ENCODE measurements at regions not wholly inside any gene's neighbourhood (a gene's known extent, or its start where the extent isn't known, plus 50 kb on each side); places are given as distances from the start of the nearest gene placed in this dataset.
"Not testable (repeated sequence)": the region's sequence is repeated elsewhere in the genome, so short reads cannot be mapped to it uniquely, and the experiment has no call there.

DNA sequence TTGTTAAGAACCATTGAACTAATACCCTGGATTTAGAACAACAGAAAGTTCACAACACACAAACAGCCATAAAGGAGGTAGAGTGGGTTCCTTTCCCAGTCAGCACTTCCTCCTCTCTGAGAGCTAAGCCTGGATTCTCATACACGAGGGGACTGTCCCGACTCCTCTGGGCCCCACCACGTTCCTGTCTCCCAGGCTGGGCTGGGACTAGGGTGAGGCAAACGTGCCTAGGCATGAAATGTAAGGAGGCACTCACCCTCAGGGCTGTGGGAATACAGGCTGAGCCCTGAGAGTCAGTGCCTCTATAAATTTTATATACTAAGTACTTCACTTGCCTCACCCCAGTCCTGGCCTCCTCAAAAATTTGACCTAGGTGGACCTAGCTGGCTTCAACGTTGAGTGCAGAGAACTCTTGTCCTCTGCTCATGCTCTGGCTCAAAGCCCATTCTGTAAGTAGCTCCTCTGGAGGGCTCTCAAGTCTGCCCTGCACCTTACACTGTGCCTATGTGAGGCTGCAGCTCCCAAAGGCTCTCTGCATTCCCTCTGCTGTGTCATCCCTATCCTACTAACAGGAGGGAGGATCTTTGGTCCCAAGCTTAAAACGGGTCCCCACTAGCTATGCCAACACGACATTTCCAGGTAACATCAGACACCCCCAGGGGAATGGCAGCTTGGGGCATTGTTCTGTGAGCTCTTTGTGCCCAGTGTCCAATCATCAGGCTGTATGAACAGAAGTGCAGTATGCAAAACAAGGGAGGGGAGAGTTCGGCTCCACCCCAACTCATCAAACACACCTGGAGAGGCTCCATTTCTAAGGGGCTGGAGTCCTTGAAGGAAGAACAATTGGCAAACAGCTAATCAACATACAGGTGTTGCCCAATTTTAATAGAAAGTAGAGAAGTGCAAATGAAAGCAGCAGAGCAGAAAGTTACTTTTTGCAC, 233.2 kb downstream of the RPLP1 start:
- DNase-seq (ENCODE audit: low read depth), result no peak

GRCh38 chr15:69686626-69687025, 234.0 kb downstream of the RPLP1 start:
- no peak for DNase-seq (ENCODE audit: low read depth)

- DNase-seq (ENCODE audit: low read depth), result no peak
Observed at GRCh38 chr15:69689133-69689532, 236.5 kb downstream of the RPLP1 start.

DNA sequence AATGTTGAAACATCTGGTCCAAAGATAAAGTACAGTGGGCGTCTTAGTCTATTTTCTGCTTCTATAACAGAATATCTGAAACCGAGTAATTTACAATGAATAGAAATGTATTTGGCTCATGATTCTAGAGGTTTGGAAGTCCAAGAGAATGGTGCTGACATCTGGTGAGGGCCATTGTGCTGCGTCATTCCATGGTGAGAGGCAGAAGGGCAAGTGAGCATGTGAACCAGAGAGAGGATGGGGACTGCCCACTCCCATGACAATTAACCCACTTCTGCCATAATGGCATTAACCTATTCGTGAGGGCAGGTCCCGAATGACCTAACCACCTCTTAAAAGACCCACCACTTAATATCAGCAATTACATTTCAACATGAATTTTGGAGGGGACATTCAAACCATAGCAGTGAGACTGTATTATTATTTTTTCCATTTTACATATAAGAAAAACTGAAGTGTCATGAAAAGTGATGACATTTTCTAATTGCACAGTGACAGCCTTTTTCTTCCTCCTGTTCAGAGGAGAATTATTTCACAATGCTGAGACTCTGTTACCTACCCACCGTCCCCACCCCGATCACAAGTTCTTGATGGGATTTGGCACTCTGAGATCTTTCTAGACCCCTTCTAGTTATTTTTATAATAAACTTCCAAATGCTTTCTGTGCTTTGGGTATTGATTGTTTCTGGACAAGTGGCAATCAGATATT, 238.8 kb downstream of the RPLP1 start:
- no peak for DNase-seq (ENCODE audit: low read depth)

- no peak for DNase-seq (ENCODE audit: low read depth)
Observed at GRCh38 chr15:69692342-69692741, 239.7 kb downstream of the RPLP1 start.

DNA sequence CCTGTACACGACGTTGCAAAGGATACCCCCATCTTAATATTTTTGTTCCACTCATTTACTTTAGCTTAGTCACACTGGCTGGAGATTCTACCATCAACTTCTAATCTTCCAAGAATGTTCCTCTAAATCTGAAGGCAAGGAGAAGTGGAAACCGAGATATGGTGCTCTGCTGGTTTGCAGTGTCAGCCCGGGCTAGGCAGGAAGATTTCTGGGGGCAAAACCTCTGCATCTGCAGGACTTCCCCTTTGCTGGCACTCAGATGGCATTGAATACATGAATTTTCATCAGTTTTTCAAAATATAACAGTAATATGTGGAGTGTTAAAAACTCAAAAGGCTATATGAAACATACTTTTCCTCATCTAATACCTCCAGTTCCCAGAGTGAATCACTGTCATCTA, 240.4 kb downstream of the RPLP1 start:
- no peak for DNase-seq (ENCODE audit: low read depth)

GRCh38 chr15:69696946-69697345, 244.3 kb downstream of the RPLP1 start:
- DNase-seq (ENCODE audit: low read depth), result no peak

- DNase-seq (ENCODE audit: low read depth), result no peak
Observed at GRCh38 chr15:69697916-69698315, 245.3 kb downstream of the RPLP1 start.

DNA sequence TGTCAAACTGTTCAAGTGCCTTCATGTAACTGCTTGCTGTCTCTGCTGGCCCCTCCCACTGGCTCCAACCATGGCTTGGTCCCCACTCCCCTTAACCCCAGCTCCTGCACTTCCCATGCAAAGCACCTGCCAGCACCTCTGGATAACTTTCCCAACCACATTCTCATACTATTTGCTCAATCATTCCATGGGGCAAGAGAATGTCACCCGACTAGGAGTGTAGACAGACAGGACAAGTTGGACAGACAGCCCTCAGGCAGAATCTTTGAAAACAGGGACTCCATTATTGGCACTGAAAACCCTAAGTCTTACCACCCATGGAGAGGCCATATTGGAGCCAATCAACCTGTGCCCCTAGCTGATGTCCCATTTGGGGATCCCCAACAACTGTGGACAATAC, 246.5 kb downstream of the RPLP1 start:
- DNase-seq (ENCODE audit: low read depth), result no peak

- DNase-seq (ENCODE audit: low read depth), result no peak
Observed at GRCh38 chr15:69700380-69700779, 247.8 kb downstream of the RPLP1 start.

GRCh38 chr15:69701198-69701597, 248.6 kb downstream of the RPLP1 start:
- no peak for DNase-seq (ENCODE audit: low read depth)

DNA sequence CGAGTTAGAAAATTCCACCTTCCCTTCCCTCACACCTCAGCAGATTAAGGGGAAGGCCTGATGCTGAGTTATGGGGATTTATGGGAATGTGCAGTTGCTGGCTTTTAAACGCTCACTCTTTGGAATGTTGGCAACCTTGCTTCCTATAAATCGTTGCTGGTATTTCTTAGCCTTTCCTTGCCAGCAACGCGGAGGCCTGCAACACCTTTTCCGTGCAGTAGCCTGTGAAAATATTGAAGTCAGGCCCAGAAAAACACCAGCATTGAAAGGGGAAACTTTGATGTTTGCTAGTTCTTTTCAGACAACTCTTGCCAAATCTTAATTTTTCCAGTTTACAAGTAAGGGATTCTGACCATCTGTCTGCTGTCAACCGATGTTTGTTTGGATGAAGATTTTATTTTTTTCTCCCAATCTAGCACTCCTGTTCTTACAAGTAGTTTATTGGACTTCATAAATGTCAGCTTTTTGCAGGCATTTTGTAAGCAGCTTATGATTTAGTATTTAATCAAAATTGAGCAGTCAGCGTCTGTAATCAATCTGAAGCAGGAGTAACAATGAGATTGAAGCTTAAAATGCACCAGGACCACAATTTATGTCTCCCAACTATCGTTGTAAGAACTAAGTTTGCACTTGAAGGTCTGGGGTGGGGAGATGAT, 251.0 kb downstream of the RPLP1 start:
- DNase-seq (ENCODE audit: low read depth), result no peak

- DNase-seq (ENCODE audit: low read depth), result no peak
Observed at GRCh38 chr15:69704229-69704628, 251.6 kb downstream of the RPLP1 start.

DNA sequence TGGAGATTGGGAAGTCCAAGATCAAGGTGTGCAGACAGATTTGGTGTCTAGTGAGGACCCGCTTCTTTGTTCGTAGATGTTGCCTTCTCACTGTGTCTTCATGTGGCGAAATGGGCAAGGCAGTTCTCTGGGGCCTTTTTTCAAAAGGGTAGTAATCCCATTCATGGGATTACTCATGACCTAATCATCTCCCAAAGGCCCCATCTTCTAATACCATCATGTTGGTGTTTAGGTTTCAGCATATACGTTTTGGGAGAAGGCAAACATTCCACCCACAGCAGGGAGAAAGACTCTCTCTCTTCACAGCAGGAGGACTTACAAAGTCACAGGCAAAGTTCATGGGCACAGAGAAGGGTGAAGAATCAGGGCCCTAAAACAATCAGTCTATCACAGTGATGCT, 252.1 kb downstream of the RPLP1 start:
- no peak for DNase-seq (ENCODE audit: low read depth)

GRCh38 chr15:69706353-69707097, 253.9 kb downstream of the RPLP1 start:
- DNase-seq (ENCODE audit: low read depth), result no peak

- DNase-seq (ENCODE audit: low read depth), result not testable (repeated sequence)
Observed at GRCh38 chr15:69707241-69707640, 254.6 kb downstream of the RPLP1 start.

DNA sequence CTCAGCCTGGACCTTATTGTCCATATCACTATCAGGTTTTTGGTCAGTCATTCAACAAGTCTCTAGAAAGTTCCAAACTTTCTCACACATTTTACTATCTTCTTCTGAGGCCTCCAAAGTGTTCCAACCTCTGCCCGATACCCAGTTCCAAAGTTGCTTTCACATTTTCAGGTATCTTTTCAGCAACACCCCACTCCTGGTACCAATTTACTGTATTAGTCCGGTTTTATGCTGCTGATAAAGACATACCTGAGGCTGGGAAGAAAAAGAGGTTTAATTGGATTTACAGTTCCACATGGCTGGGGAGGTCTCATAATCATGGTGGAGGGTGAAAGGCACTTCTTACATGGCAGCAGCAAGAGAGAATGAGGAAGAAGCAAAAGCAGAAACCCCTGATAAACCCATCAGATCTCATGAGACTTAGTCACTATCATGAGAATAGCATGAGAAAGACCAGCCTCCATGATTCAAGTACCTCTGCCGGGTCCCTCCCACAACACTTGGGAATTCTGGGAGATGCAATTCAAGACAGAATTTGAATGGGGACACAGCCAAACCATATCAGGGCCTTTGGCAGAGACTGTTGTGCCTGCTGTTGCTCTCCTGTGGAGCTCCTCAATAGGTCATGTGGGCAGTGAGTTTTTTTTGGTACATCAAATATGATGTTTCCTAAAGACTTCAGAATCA, 256.0 kb downstream of the RPLP1 start:
- DNase-seq (ENCODE audit: low read depth), result not testable (repeated sequence)

GRCh38 chr15:69712991-69713390, 260.4 kb downstream of the RPLP1 start:
- peak; percentile 13 for DNase-seq (ENCODE audit: low read depth)

DNA sequence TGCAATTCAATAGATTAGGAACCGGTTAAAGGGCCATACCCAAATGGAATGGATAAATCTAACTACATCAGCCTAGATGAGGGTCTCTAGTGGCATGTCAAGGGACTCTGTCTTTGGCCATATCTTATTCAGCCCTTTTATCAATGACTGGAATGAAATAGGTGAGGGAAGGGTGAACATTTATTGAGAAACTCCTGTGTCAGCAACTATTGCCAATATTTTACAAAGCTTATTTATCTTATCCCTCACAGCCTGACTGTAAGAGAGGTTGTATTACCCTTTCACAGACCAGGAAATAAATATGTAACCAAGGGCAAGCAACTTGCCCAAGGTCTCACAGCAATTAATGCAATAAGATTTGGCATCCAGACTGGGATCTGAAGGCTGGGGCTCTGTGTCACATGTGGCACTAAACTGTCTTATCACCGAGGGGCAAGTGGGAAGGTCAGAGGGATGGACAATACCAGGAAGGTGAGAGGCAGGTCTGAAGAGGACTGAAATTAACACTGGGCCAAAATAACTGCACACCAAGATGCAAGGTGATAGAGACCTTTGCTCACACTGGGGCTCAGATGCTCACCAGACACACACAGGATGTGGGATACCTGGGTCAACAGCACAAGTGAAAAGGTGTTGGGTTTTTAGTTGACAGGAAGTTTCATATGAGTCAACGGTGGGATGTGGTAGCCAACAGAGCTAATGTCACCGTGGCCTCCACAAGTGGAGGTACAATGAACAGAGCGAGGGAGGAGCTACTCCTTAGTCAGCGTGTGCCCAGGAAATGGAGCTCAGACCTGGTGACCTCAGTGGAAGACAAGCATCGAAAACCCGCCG, 261.3 kb downstream of the RPLP1 start:
- DNase-seq (ENCODE audit: low read depth), result peak; percentile 6

- no peak for DNase-seq (ENCODE audit: low read depth)
Observed at GRCh38 chr15:69715210-69715609, 262.6 kb downstream of the RPLP1 start.

DNA sequence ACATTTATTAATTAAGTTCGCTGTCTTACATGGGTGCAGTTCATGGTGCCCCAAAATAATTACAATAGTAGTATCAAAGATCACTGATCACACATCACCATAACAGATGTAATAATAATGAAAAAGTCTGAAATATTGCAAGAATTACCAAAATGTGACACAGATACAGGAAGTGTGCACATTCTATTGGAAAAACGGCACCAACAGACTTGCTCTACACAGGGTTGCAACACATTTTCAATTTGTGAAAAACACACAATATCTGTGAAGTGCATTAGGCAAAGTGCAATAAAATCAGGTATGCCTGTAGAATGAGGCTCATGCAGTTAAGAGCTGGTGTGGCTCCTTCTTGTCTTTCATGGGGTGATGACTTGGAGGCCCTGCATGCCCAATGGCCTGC, 265.8 kb downstream of the RPLP1 start:
- DNase-seq (ENCODE audit: low read depth), result no peak
